Neuronal stem cell (in vitro differentiated cells): ENCODE measurements at regions not wholly inside any gene's neighbourhood (a gene's known extent, or its start where the extent isn't known, plus 50 kb on each side); places are given as distances from the start of the nearest gene placed in this dataset. TPM values are rescaled to one million over a fixed set of nuclear protein-coding genes. Genes with fewer than 3 reads are reported as not detected.

Source experiments
- DNase-seq: peaks from one replicate; pipeline ENCODE4 v3.0.0-alpha.2; 2013; ENCODE audit warnings: low spot score
- H2AFZ ChIP-seq: one replicate; pipeline ENCODE4 v1.6.1; 2013; ENCODE audit warnings: mild to moderate bottlenecking, low read length, inconsistent platforms
- H2AK5ac ChIP-seq: 2 replicates; pipeline ENCODE4 v1.6.1; 2013; ENCODE audit warnings: low read depth, mild to moderate bottlenecking, inconsistent platforms, low read length, moderate library complexity, mixed read lengths
- H2BK120ac ChIP-seq: 2 replicates; pipeline ENCODE4 v1.6.1; 2013; ENCODE audit warnings: low read depth, mild to moderate bottlenecking, inconsistent platforms, low read length, moderate library complexity, mixed read lengths
- H2BK12ac ChIP-seq: one replicate; pipeline ENCODE4 v1.6.1; 2013; ENCODE audit warnings: low read length, inconsistent platforms
- H2BK15ac ChIP-seq: 2 replicates; pipeline ENCODE4 v1.6.1; 2013; ENCODE audit warnings: mild to moderate bottlenecking, low read length, inconsistent platforms, mixed read lengths
- H2BK5ac ChIP-seq: one replicate; pipeline ENCODE4 v1.6.1; 2013; ENCODE audit warnings: inconsistent platforms, mild to moderate bottlenecking, low read length, moderate library complexity
- H3K14ac ChIP-seq: one replicate; pipeline ENCODE4 v1.6.1; 2013; ENCODE audit warnings: low read length, inconsistent platforms
- H3K18ac ChIP-seq: 2 replicates; pipeline ENCODE4 v1.6.1; 2013; ENCODE audit warnings: low read length, inconsistent platforms
- H3K23ac ChIP-seq: 2 replicates; pipeline ENCODE4 v1.6.1; 2013; ENCODE audit warnings: low read depth, mild to moderate bottlenecking, mixed read lengths, low read length, inconsistent platforms; ENCODE audit not compliant: poor library complexity
- H3K27ac ChIP-seq: replicated peaks from 3 replicates; pipeline ENCODE4 v1.5.1; 2013; ENCODE audit warnings: low read length, inconsistent platforms
- H3K27me3 ChIP-seq, 3 experiments: 2 replicates each; pipeline ENCODE4 v1.6.1; 2013; ENCODE audit warnings: low read length in 3 of 3, mild to moderate bottlenecking in 2 of 3, inconsistent platforms in 1 of 3, low read depth in 1 of 3, mixed read lengths in 1 of 3, moderate library complexity in 1 of 3; ENCODE audit not compliant: control insufficient read depth in 3 of 3, insufficient read depth in 3 of 3
- H3K36me3 ChIP-seq, 2 donors: replicated peaks in 1 of 2; 2 replicates each; pipeline ENCODE4 v1.6.1; 2013; ENCODE audit warnings: low read length in 2 of 2; ENCODE audit not compliant: control insufficient read depth in 2 of 2, insufficient read depth in 2 of 2
- H3K4ac ChIP-seq: 2 replicates; pipeline ENCODE4 v1.6.1; 2013; ENCODE audit warnings: inconsistent platforms, mild to moderate bottlenecking, low read length, moderate library complexity
- H3K4me1 ChIP-seq, 2 donors: 1 replicate in 1 of 2; 2 replicates in 1 of 2; pipeline ENCODE4 v1.6.1; 2013; ENCODE audit warnings: low read length in 2 of 2, low read depth in 1 of 2; ENCODE audit not compliant: control insufficient read depth in 2 of 2, insufficient read depth in 1 of 2
- H3K4me2 ChIP-seq: one replicate; pipeline ENCODE4 v1.6.1; 2013; ENCODE audit warnings: mild to moderate bottlenecking, low read length, inconsistent platforms; ENCODE audit not compliant: insufficient read depth, poor library complexity, severe bottlenecking
- H3K4me3 ChIP-seq, 2 donors: 2 replicates each; pipeline ENCODE4 v1.5.1; 2013; ENCODE audit warnings: low read length in 2 of 2, mild to moderate bottlenecking in 2 of 2, inconsistent platforms in 1 of 2, moderate library complexity in 1 of 2
- H3K79me1 ChIP-seq: one replicate; pipeline ENCODE4 v1.6.1; 2013; ENCODE audit warnings: low read depth, mild to moderate bottlenecking, inconsistent platforms, low read length, moderate library complexity
- H3K9ac ChIP-seq: one replicate; pipeline ENCODE4 v1.6.1; 2013; ENCODE audit warnings: mild to moderate bottlenecking, low read depth, low read length, inconsistent platforms; ENCODE audit not compliant: poor library complexity
- H3K9me3 ChIP-seq, 2 donors: replicated peaks in 1 of 2; 2 replicates each; pipeline versions ENCODE3 to v1.6.1; 2013; ENCODE audit warnings: low read length in 2 of 2, mild to moderate bottlenecking in 2 of 2, inconsistent platforms in 1 of 2, low read depth in 1 of 2, mixed read lengths in 1 of 2, moderate library complexity in 1 of 2; ENCODE audit not compliant: control insufficient read depth in 2 of 2, insufficient read depth in 1 of 2
- H4K8ac ChIP-seq: one replicate; pipeline ENCODE4 v1.6.1; 2013; ENCODE audit warnings: low read depth, mild to moderate bottlenecking, inconsistent platforms, low read length, moderate library complexity
- H4K91ac ChIP-seq: one replicate; pipeline ENCODE4 v1.6.1; 2013; ENCODE audit warnings: low read length, low read depth, mild to moderate bottlenecking, inconsistent platforms; ENCODE audit not compliant: poor library complexity
- WGBS, 2 donors: extraction: QIAGEN DNeasy Blood & Tissue Kit; methylation state at CpG; one replicate each; pipeline ENCODE4 v1.1.7; 2013; ENCODE audit warnings: missing lambda C conversion rate in 2 of 2, mixed read lengths in 1 of 2; ENCODE audit not compliant: insufficient read length in 2 of 2, insufficient replicate concordance in 1 of 2; ENCODE audit errors: extremely low coverage in 2 of 2; 5-methylcytosine and 5-hydroxymethylcytosine counted together
- small RNA-seq: library from polyadenylated mRNA; stranded (forward); fragments of <200 nt; extraction: miRNeasy Mini kit (QIAGEN cat#:217004); gene quantifications from one replicate; pipeline ENCODE3, GENCODE V24; 2013; ENCODE audit not compliant: insufficient read depth

- H3K9ac ChIP-seq, result no peak overlapping the region
- no peak overlapping the region for H4K8ac ChIP-seq
- peaks cover 0 to 6% (median 0%) of the 10 kb centered on the region in 3 experiments for H3K27me3 ChIP-seq
- no peak overlapping the region for H2BK15ac ChIP-seq
- H4K91ac ChIP-seq, result no peak overlapping the region
- H2BK12ac ChIP-seq, result no peak overlapping the region
- H3K4me3 ChIP-seq, result no peak overlapping the region
- no peak overlapping the region for H2BK120ac ChIP-seq
- no peaks in the 10 kb centered on the region for H3K9me3 ChIP-seq
- H2AFZ ChIP-seq, result no peak overlapping the region
- no peak overlapping the region for H2BK5ac ChIP-seq
- no peak overlapping the region for H3K23ac ChIP-seq
- H3K79me1 ChIP-seq, result no peaks in the 10 kb centered on the region
- no peak overlapping the region for H3K4ac ChIP-seq
- H3K4me2 ChIP-seq, result no peak overlapping the region
- no peak overlapping the region for H3K27ac ChIP-seq
- no peaks in the 10 kb centered on the region for H3K36me3 ChIP-seq
- H2AK5ac ChIP-seq, result no peak overlapping the region
- H3K18ac ChIP-seq, result no peak overlapping the region
- no peak for DNase-seq
- peaks cover 0 to 3% of the 10 kb centered on the region in 2 donors for H3K4me1 ChIP-seq
- H3K14ac ChIP-seq, result no peak overlapping the region
Measured at GRCh38 chr15:68000754-68001153, 53.4 kb upstream of the PIAS1 start.

DNA sequence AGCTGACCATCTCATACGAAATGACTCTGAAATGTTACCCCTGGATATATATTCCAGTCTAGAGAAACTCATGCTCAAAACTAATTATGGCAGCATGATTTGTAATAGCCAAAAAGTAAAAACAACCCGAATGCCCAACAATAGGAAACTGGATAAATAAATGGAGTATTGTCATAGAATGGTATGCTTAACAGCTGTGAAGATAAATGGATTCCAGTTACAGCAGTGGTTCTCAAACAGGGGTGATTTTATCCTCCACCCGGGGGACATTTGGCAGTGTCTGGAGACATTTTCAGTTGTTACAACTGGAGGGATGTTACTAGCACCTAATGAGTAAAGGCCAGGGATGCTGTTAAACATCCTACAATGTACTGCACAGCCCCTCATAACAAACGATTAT lies 52.3 kb upstream of the PIAS1 start:
- Histone ChIP-seq H3K4me3 (no peak overlapping the region), H3K9me3 (no peaks in the 10 kb centered on the region), H2BK5ac (no peak overlapping the region), H3K4me1 (no peaks in the 10 kb centered on the region), H3K4ac (no peak overlapping the region), H4K8ac (no peak overlapping the region), H2BK15ac (no peak overlapping the region), H2BK12ac (no peak overlapping the region), H3K23ac (no peak overlapping the region), H2AFZ (no peak overlapping the region), H3K79me1 (no peaks in the 10 kb centered on the region), H3K27ac (no peak overlapping the region), H3K14ac (no peak overlapping the region), H3K9ac (no peak overlapping the region), H2AK5ac (no peak overlapping the region), H3K4me2 (no peak overlapping the region), H2BK120ac (no peak overlapping the region), H4K91ac (no peak overlapping the region), H3K27me3 (peaks cover 0 to 9% (median 0%) of the 10 kb centered on the region in 3 experiments), H3K18ac (no peak overlapping the region), H3K36me3 (no peaks in the 10 kb centered on the region)
- WGBS, 2 donors, result no CpG with 5 or more reads among the region's 4 CpGs
- DNase-seq, result no peak

- H2BK12ac ChIP-seq, result no peak overlapping the region
- H3K27ac ChIP-seq, result no peak overlapping the region
- no peak overlapping the region for H4K8ac ChIP-seq
- no peak overlapping the region for H3K23ac ChIP-seq
- no peak overlapping the region for H3K4me2 ChIP-seq
- no peak overlapping the region for H2AFZ ChIP-seq
- no peaks in the 10 kb centered on the region for H3K79me1 ChIP-seq
- H2BK120ac ChIP-seq, result no peak overlapping the region
- H2AK5ac ChIP-seq, result no peak overlapping the region
- no peak overlapping the region for H3K4me3 ChIP-seq
- no peak overlapping the region for H3K4ac ChIP-seq
- no peak overlapping the region for H4K91ac ChIP-seq
- no peaks in the 10 kb centered on the region for H3K9me3 ChIP-seq
- no peak overlapping the region for H3K18ac ChIP-seq
- H3K4me1 ChIP-seq, result no peaks in the 10 kb centered on the region
- no peak for DNase-seq
- H3K27me3 ChIP-seq, result peaks cover 0 to 9% (median 0%) of the 10 kb centered on the region in 3 experiments
- no peak overlapping the region for H3K9ac ChIP-seq
- no peaks in the 10 kb centered on the region for H3K36me3 ChIP-seq
- H2BK15ac ChIP-seq, result no peak overlapping the region
- H2BK5ac ChIP-seq, result no peak overlapping the region
- no CpG with 5 or more reads among the region's 6 CpGs for WGBS, 2 donors
- H3K14ac ChIP-seq, result no peak overlapping the region
Measured at GRCh38 chr15:68003297-68003696, 50.8 kb upstream of the PIAS1 start.

Small RNA genes in the stretch of these regions (small RNA-seq; reads per million reads assigned to genes)
- not detected for gene AC022254.1
